RCC 7860 (cell line): ENCODE measurements at regions not wholly inside any gene's neighbourhood (a gene's known extent, or its start where the extent isn't known, plus 50 kb on each side); places are given as distances from the start of the nearest gene placed in this dataset.

ENCODE experiments used
- DNase-seq: peaks from one replicate; pipeline ENCODE4 v3.0.0-alpha.2; 2015; ENCODE audit warnings: low spot score
- FAIRE-seq: peaks from 2 replicates; lab custom pipeline; 2012; peaks lifted over from hg19 to GRCh38; lab: Jason Lieb, UNC

- no peak for FAIRE-seq
- DNase-seq, result no peak
These were observed 471.1 kb upstream of the KIRREL3 start for GRCh38 chr11:127471662-127472061.

- FAIRE-seq (no peak), DNase-seq (no peak)
These were observed 469.8 kb upstream of the KIRREL3 start for GRCh38 chr11:127470306-127470884.

GRCh38 chr11:127464325-127464724, 463.8 kb upstream of the KIRREL3 start:
- no peak for DNase-seq
- FAIRE-seq, result no peak

- no peak for FAIRE-seq
- DNase-seq, result no peak
These were observed 461.4 kb upstream of the KIRREL3 start for GRCh38 chr11:127462065-127462344.

- FAIRE-seq (no peak), DNase-seq (no peak)
These were observed 460.9 kb upstream of the KIRREL3 start for GRCh38 chr11:127461241-127462064.

GRCh38 chr11:127458561-127458960, 458.0 kb upstream of the KIRREL3 start:
- FAIRE-seq (no peak), DNase-seq (no peak)

- FAIRE-seq (no peak), DNase-seq (no peak)
These were observed 454.3 kb upstream of the KIRREL3 start for GRCh38 chr11:127454856-127455255.

- no peak for FAIRE-seq
- DNase-seq, result no peak
These were observed 452.0 kb upstream of the KIRREL3 start for GRCh38 chr11:127452533-127452932.

- no peak for FAIRE-seq
- no peak for DNase-seq
These were observed 451.3 kb upstream of the KIRREL3 start for GRCh38 chr11:127451861-127452260.

- DNase-seq, result no peak
- no peak for FAIRE-seq
These were observed 447.5 kb upstream of the KIRREL3 start for GRCh38 chr11:127448101-127448500.

- DNase-seq, result no peak
- no peak for FAIRE-seq
These were observed 444.9 kb upstream of the KIRREL3 start for GRCh38 chr11:127445476-127445875.

- FAIRE-seq (no peak), DNase-seq (no peak)
These were observed 442.7 kb upstream of the KIRREL3 start for GRCh38 chr11:127443297-127443696.

GRCh38 chr11:127440616-127441015, 440.0 kb upstream of the KIRREL3 start:
- FAIRE-seq, result no peak
- no peak for DNase-seq

GRCh38 chr11:127425281-127425680, 424.7 kb upstream of the KIRREL3 start:
- no peak for FAIRE-seq

GRCh38 chr11:127424661-127425060, 424.1 kb upstream of the KIRREL3 start:
- no peak for FAIRE-seq
- DNase-seq, result no peak

More at GRCh38 chr11:127425281-127425680, 424.7 kb upstream of the KIRREL3 start:
- no peak for DNase-seq

GRCh38 chr11:127420139-127420538, 419.6 kb upstream of the KIRREL3 start:
- no peak for FAIRE-seq
- no peak for DNase-seq

GRCh38 chr11:127412722-127413380, 412.3 kb upstream of the KIRREL3 start:
- DNase-seq, result no peak
- FAIRE-seq, result no peak

GRCh38 chr11:127412234-127412633, 411.7 kb upstream of the KIRREL3 start:
- FAIRE-seq (no peak), DNase-seq (no peak)

- FAIRE-seq, result no peak
- DNase-seq, result no peak
These were observed 410.7 kb upstream of the KIRREL3 start for GRCh38 chr11:127411283-127411682.

- no peak for DNase-seq
- no peak for FAIRE-seq
These were observed 394.5 kb upstream of the KIRREL3 start for GRCh38 chr11:127395034-127395433.

GRCh38 chr11:127393460-127393997, 393.0 kb upstream of the KIRREL3 start:
- no peak for FAIRE-seq

GRCh38 chr11:127392575-127392974, 392.0 kb upstream of the KIRREL3 start:
- DNase-seq, result no peak

More at GRCh38 chr11:127393460-127393997, 393.0 kb upstream of the KIRREL3 start:
- no peak for DNase-seq

More at GRCh38 chr11:127392575-127392974, 392.0 kb upstream of the KIRREL3 start:
- no peak for FAIRE-seq
